GM21390 (cell line): ENCODE measurements at regions not wholly inside any gene's neighbourhood (a gene's known extent, or its start where the extent isn't known, plus 50 kb on each side); places are given as distances from the start of the nearest gene placed in this dataset.
"Not testable (repeated sequence)": the region's sequence is repeated elsewhere in the genome, so short reads cannot be mapped to it uniquely, and the experiment has no call there.

Experiments used
- ATAC-seq: cut with Tn5 transposase; IDR thresholded peaks from one replicate; pipeline ENCODE4 v1.9.1; 2021; ENCODE audit not compliant: unreplicated experiment

GRCh38 chr9:17888964-17889363 lies 310.1 kb downstream of the SH3GL2 start:
- ATAC-seq, result not testable (repeated sequence)

GRCh38 chr9:17894501-17895160 lies 315.8 kb downstream of the SH3GL2 start:
- ATAC-seq, result no peak

- ATAC-seq, result no peak
Observed at GRCh38 chr9:17900606-17901005, 321.7 kb downstream of the SH3GL2 start.

GRCh38 chr9:17905366-17905765 lies 326.5 kb downstream of the SH3GL2 start:
- ATAC-seq, result no peak

GRCh38 chr9:17905781-17906175 lies 326.9 kb downstream of the SH3GL2 start:
- ATAC-seq, result no peak

- ATAC-seq, result no peak
Observed at GRCh38 chr9:17906176-17906840, 327.4 kb downstream of the SH3GL2 start.

- no peak for ATAC-seq
Observed at GRCh38 chr9:17906841-17907778, 328.2 kb downstream of the SH3GL2 start.

GRCh38 chr9:17907779-17908508 lies 329.1 kb downstream of the SH3GL2 start:
- ATAC-seq, result no peak

- ATAC-seq, result no peak
Observed at GRCh38 chr9:17926246-17926645, 347.4 kb downstream of the SH3GL2 start.

- ATAC-seq, result no peak
Observed at GRCh38 chr9:17927616-17928015, 348.8 kb downstream of the SH3GL2 start.

- no peak for ATAC-seq
Observed at GRCh38 chr9:17928228-17928627, 349.4 kb downstream of the SH3GL2 start.

- no peak for ATAC-seq
Observed at GRCh38 chr9:17928768-17929167, 349.9 kb downstream of the SH3GL2 start.

GRCh38 chr9:17929506-17929905 lies 350.6 kb downstream of the SH3GL2 start:
- no peak for ATAC-seq

GRCh38 chr9:17930071-17930470 lies 351.2 kb downstream of the SH3GL2 start:
- no peak for ATAC-seq

- no peak for ATAC-seq
Observed at GRCh38 chr9:17936365-17936764, 357.5 kb downstream of the SH3GL2 start.

GRCh38 chr9:17938035-17938655 lies 359.3 kb downstream of the SH3GL2 start:
- no peak for ATAC-seq

GRCh38 chr9:17942498-17942897 lies 363.6 kb downstream of the SH3GL2 start:
- ATAC-seq, result no peak

GRCh38 chr9:17955409-17955808 lies 376.5 kb downstream of the SH3GL2 start:
- no peak for ATAC-seq

- ATAC-seq, result no peak
Observed at GRCh38 chr9:17958363-17958762, 379.5 kb downstream of the SH3GL2 start.

GRCh38 chr9:17962747-17963146 lies 383.9 kb downstream of the SH3GL2 start:
- no peak for ATAC-seq

GRCh38 chr9:17963498-17963897 lies 384.6 kb downstream of the SH3GL2 start:
- ATAC-seq, result no peak
